Fibroblast of lung (primary cell): ENCODE measurements at regions not wholly inside any gene's neighbourhood (a gene's known extent, or its start where the extent isn't known, plus 50 kb on each side); places are given as distances from the start of the nearest gene placed in this dataset.

ENCODE experiments used
- DNase-seq, 2 donors: peaks; one replicate each; pipeline versions ENCODE4 v3.0.0 to v3.0.0-alpha.2; 2010; ENCODE audit warnings: low read depth in 2 of 2
- H2AFZ ChIP-seq: 2 replicates; pipeline ENCODE4 v1.5.1; 2012; ENCODE audit warnings: low read length, control low read depth, inconsistent platforms
- H3K27ac ChIP-seq: 2 replicates; pipeline ENCODE4 v1.5.1; 2011; ENCODE audit warnings: low read length, control low read depth; ENCODE audit not compliant: insufficient read depth
- H3K27me3 ChIP-seq: 2 replicates; pipeline ENCODE4 v1.5.1; 2011; ENCODE audit warnings: mild to moderate bottlenecking, low read length; ENCODE audit not compliant: control insufficient read depth, insufficient read depth
- H3K36me3 ChIP-seq: 2 replicates; pipeline ENCODE4 v1.5.1; 2011; ENCODE audit warnings: low read length; ENCODE audit not compliant: control insufficient read depth, insufficient read depth
- H3K4me1 ChIP-seq: 2 replicates; pipeline ENCODE4 v1.5.1; 2011; ENCODE audit warnings: low read length; ENCODE audit not compliant: control insufficient read depth, insufficient read depth; ENCODE audit errors: extremely low read depth
- H3K4me2 ChIP-seq: 2 replicates; pipeline ENCODE4 v1.5.1; 2011; ENCODE audit warnings: low read length, control low read depth; ENCODE audit not compliant: insufficient read depth; ENCODE audit errors: extremely low read depth
- H3K4me3 ChIP-seq, 4 experiments: fragments of 200-600 bp in 1 of 4; sonication (generic) in 1 of 4; replicated peaks in 1 of 4; 2 replicates each; pipeline ENCODE4 v1.5.1; 2011 to 2016; ENCODE audit warnings: low read length in 4 of 4, low read depth in 3 of 4, mild to moderate bottlenecking in 3 of 4, control low read depth in 2 of 4, inconsistent platforms in 1 of 4, mixed read lengths in 1 of 4; ENCODE audit not compliant: insufficient read depth in 1 of 4; ENCODE audit errors: control extremely low read depth in 1 of 4
- H3K79me2 ChIP-seq: 2 replicates; pipeline ENCODE4 v1.5.1; 2012; ENCODE audit warnings: mild to moderate bottlenecking, low read length, inconsistent platforms; ENCODE audit not compliant: control insufficient read depth, insufficient read depth
- H3K9ac ChIP-seq: 2 replicates; pipeline ENCODE4 v1.5.1; 2011; ENCODE audit warnings: mild to moderate bottlenecking, low read length, control low read depth; ENCODE audit not compliant: insufficient read depth
- H3K9me3 ChIP-seq: 2 replicates; pipeline ENCODE4 v1.5.1; 2012; ENCODE audit warnings: low read depth, low read length; ENCODE audit not compliant: control insufficient read depth, insufficient read depth
- H4K20me1 ChIP-seq: 2 replicates; pipeline ENCODE4 v1.5.1; 2011; ENCODE audit warnings: low read length; ENCODE audit not compliant: control insufficient read depth, insufficient read depth; ENCODE audit errors: extremely low read depth
- EZH2 ChIP-seq: IDR thresholded peaks from 2 replicates; pipeline ENCODE4 v1.5.1; 2012; ENCODE audit warnings: low read length, control low read depth, mild to moderate bottlenecking; ENCODE audit errors: missing control alignments
- TF ChIP-seq, protein P1 (sequence below), 2 donors: IDR thresholded peaks in 1 of 2; conservative IDR thresholded peaks in 1 of 2; 1 replicate in 1 of 2; 2 replicates in 1 of 2; pipeline ENCODE4 v1.5.1; 2011 to 2012; ENCODE audit warnings: low read length in 2 of 2, control low read depth in 1 of 2, inconsistent platforms in 1 of 2, low read depth in 1 of 2, mild to moderate bottlenecking in 1 of 2

DNA sequence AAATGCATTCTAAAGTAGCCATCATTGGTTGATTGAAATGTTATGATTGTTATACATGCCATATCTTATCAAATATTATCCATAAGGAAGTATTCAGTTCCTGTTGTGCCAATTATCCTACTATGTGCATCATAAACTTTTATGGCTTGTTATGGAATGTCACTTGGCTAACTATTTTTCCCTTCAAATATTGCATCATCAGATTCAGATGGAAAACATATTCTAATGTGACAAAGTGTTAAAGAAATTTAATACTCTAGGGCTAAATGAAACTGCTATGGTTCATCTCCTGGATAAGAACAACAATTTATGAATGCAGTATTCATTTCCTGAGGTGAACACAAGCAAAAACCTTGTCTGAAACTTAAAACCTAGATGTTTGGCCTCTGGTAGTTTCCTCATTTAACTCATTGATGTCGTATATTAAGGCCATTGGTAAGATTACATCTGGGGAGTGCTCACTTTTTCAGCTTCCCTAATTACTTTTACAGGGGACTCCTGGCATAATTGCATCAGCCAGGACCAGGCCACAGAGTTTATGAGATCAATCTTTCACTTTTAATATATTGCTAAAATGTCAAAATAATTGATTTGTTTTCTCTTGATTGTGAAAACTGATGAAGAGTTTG, 134.9 kb upstream of the CEP162 start:
- no peak for DNase-seq
- no peaks in the 10 kb centered on the region for H3K79me2 ChIP-seq
- H3K9me3 ChIP-seq = no peaks in the 10 kb centered on the region
- no peaks in the 10 kb centered on the region for H4K20me1 ChIP-seq
- TF ChIP-seq, protein P1, sequence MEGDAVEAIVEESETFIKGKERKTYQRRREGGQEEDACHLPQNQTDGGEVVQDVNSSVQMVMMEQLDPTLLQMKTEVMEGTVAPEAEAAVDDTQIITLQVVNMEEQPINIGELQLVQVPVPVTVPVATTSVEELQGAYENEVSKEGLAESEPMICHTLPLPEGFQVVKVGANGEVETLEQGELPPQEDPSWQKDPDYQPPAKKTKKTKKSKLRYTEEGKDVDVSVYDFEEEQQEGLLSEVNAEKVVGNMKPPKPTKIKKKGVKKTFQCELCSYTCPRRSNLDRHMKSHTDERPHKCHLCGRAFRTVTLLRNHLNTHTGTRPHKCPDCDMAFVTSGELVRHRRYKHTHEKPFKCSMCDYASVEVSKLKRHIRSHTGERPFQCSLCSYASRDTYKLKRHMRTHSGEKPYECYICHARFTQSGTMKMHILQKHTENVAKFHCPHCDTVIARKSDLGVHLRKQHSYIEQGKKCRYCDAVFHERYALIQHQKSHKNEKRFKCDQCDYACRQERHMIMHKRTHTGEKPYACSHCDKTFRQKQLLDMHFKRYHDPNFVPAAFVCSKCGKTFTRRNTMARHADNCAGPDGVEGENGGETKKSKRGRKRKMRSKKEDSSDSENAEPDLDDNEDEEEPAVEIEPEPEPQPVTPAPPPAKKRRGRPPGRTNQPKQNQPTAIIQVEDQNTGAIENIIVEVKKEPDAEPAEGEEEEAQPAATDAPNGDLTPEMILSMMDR (conservative IDR thresholded peaks at IDR 0.05 in 1 of 2, IDR thresholded peaks at IDR 0.05 in 1 of 2; ENCODE audit: low read depth in 1 of 2, low read length in 2 of 2) = no peak
- no peak for TF ChIP-seq EZH2
- H3K4me1 ChIP-seq = no peaks in the 10 kb centered on the region
- H3K4me2 ChIP-seq = no peak overlapping the region
- H3K36me3 ChIP-seq = no peaks in the 10 kb centered on the region
- no peaks in the 10 kb centered on the region for H3K27me3 ChIP-seq
- no peak overlapping the region for H3K9ac ChIP-seq
- H3K27ac ChIP-seq = no peak overlapping the region
- H3K4me3 ChIP-seq = no peak overlapping the region
- H2AFZ ChIP-seq = no peak overlapping the region

- H3K36me3 ChIP-seq = no peaks in the 10 kb centered on the region
- no peaks in the 10 kb centered on the region for H3K9me3 ChIP-seq
- no peak overlapping the region for H2AFZ ChIP-seq
- no peaks in the 10 kb centered on the region for H3K4me1 ChIP-seq
- no peaks in the 10 kb centered on the region for H3K27me3 ChIP-seq
- TF ChIP-seq, protein P1 (conservative IDR thresholded peaks at IDR 0.05 in 1 of 2, IDR thresholded peaks at IDR 0.05 in 1 of 2; ENCODE audit: low read depth in 1 of 2, low read length in 2 of 2) = no peak
- no peak for TF ChIP-seq EZH2
- H3K27ac ChIP-seq = no peak overlapping the region
- no peak overlapping the region for H3K9ac ChIP-seq
- no peak for DNase-seq
- no peak overlapping the region for H3K4me3 ChIP-seq
- no peaks in the 10 kb centered on the region for H3K79me2 ChIP-seq
- H4K20me1 ChIP-seq = no peaks in the 10 kb centered on the region
- no peak overlapping the region for H3K4me2 ChIP-seq
Measured at GRCh38 chr6:84361372-84362192, 134.1 kb upstream of the CEP162 start.

GRCh38 chr6:84360039-84360438, 132.6 kb upstream of the CEP162 start:
- H3K27ac ChIP-seq = no peak overlapping the region
- H3K4me1 ChIP-seq = no peaks in the 10 kb centered on the region
- no peaks in the 10 kb centered on the region for H3K27me3 ChIP-seq
- no peak overlapping the region for H2AFZ ChIP-seq
- no peak for DNase-seq
- no peak overlapping the region for H3K9ac ChIP-seq
- H3K9me3 ChIP-seq = no peaks in the 10 kb centered on the region
- H3K79me2 ChIP-seq = no peaks in the 10 kb centered on the region
- no peaks in the 10 kb centered on the region for H4K20me1 ChIP-seq
- H3K36me3 ChIP-seq = no peaks in the 10 kb centered on the region
- TF ChIP-seq EZH2 = no peak
- TF ChIP-seq, protein P1 (conservative IDR thresholded peaks at IDR 0.05 in 1 of 2, IDR thresholded peaks at IDR 0.05 in 1 of 2; ENCODE audit: low read depth in 1 of 2, low read length in 2 of 2) = no peak
- H3K4me3 ChIP-seq = no peak overlapping the region
- no peak overlapping the region for H3K4me2 ChIP-seq
